ENCODE measurements at regions not wholly inside any gene's neighbourhood (a gene's known extent, or its start where the extent isn't known, plus 50 kb on each side); places are given as distances from the start of the nearest gene placed in this dataset.

- TF ChIP-seq POLR2A (IDR thresholded peaks at IDR 0.05), result no peak
- TF ChIP-seq, protein P1, sequence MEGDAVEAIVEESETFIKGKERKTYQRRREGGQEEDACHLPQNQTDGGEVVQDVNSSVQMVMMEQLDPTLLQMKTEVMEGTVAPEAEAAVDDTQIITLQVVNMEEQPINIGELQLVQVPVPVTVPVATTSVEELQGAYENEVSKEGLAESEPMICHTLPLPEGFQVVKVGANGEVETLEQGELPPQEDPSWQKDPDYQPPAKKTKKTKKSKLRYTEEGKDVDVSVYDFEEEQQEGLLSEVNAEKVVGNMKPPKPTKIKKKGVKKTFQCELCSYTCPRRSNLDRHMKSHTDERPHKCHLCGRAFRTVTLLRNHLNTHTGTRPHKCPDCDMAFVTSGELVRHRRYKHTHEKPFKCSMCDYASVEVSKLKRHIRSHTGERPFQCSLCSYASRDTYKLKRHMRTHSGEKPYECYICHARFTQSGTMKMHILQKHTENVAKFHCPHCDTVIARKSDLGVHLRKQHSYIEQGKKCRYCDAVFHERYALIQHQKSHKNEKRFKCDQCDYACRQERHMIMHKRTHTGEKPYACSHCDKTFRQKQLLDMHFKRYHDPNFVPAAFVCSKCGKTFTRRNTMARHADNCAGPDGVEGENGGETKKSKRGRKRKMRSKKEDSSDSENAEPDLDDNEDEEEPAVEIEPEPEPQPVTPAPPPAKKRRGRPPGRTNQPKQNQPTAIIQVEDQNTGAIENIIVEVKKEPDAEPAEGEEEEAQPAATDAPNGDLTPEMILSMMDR (IDR thresholded peaks at IDR 0.05), result no peak
- Histone ChIP-seq H3K9me3 (no peaks in the 10 kb centered on the region), H3K27me3 (no peaks in the 10 kb centered on the region), H3K4me1 (peaks cover 4 to 56% (median 24%) of the 10 kb centered on the region in 12 donors), H3K4me3 (no peak overlapping the region), H3K27ac (peak overlapping the region; percentile 51 to 95 (median 82)), H3K36me3 (no peaks in the 10 kb centered on the region)
- DNase-seq, result peak in 2 of 5 donors; percentile 37 to 39
- ATAC-seq, result peak in 3 of 4 donors; percentile 39 to 52 (median 43)
- WGBS, 4 donors, result 55 to 84% (median 66%) methylated on average over 9 of the region's 9 CpGs
- intact Hi-C loops (cut with DNase I), result loop anchor here in 5 of 10 donors (5.0 to 10.0 kb wide), 5 partner anchors 60 to 890 kb away; partner anchors contain the start of gene IRX3 (in 4 of the 5)
Observed at GRCh38 chr16:54484700-54485099, 198.1 kb upstream of the IRX3 start.

- Histone ChIP-seq H3K27me3 (no peaks in the 10 kb centered on the region), H3K4me3 (no peak overlapping the region), H3K27ac (peak overlapping the region; percentile 51 to 95 (median 82)), H3K9me3 (no peaks in the 10 kb centered on the region), H3K36me3 (no peaks in the 10 kb centered on the region), H3K4me1 (peaks cover 0 to 40% (median 16%) of the 10 kb centered on the region in 12 donors)
- no peak for TF ChIP-seq POLR2A (IDR thresholded peaks at IDR 0.05)
- TF ChIP-seq, protein P1 (IDR thresholded peaks at IDR 0.05), result no peak
- intact Hi-C loops (cut with DNase I), result loop anchor here in 5 of 10 donors (5.0 to 10.0 kb wide), 5 partner anchors 58 to 892 kb away; partner anchors contain the start of gene IRX3 (in 2 of the 5)
- peak in 4 of 5 donors; percentile 52 to 75 (median 64) for DNase-seq
- ATAC-seq, result peak; percentile 88 to 93 (median 90)
- whole genome bisulfite sequencing, 4 donors, result 36 to 43% (median 39%) methylated on average over 12 of the region's 12 CpGs
Observed at GRCh38 chr16:54482892-54483574, 196.4 kb upstream of the IRX3 start.

- intact Hi-C loops (cut with DNase I), result loop anchor here in 5 of 10 donors (5.0 to 10.0 kb wide), 5 partner anchors 56 to 894 kb away; partner anchors contain the start of gene IRX3 (in 2 of the 5)
- TF ChIP-seq, protein P1 (IDR thresholded peaks at IDR 0.05), result no peak
- no peak for TF ChIP-seq POLR2A (IDR thresholded peaks at IDR 0.05)
- H3K4me3 ChIP-seq, result no peak overlapping the region
- H3K9me3 ChIP-seq, result no peaks in the 10 kb centered on the region
- no peak for ATAC-seq
- DNase-seq, result no peak
- peaks cover 0 to 26% (median 12%) of the 10 kb centered on the region in 12 donors for H3K4me1 ChIP-seq
- no peak overlapping the region for H3K27ac ChIP-seq
- 69 to 72% (median 71%) methylated on average over 5 of the region's 5 CpGs for WGBS, 4 donors
- no peaks in the 10 kb centered on the region for H3K27me3 ChIP-seq
- H3K36me3 ChIP-seq, result no peaks in the 10 kb centered on the region
Observed at GRCh38 chr16:54480429-54480828, 193.8 kb upstream of the IRX3 start.

- no peak for ATAC-seq
- H3K4me1 ChIP-seq, result peaks cover 0 to 19% (median 9%) of the 10 kb centered on the region in 12 donors
- intact Hi-C loops (cut with DNase I), result no loop called here
- no peak overlapping the region for H3K4me3 ChIP-seq
- TF ChIP-seq, protein P1 (IDR thresholded peaks at IDR 0.05), result no peak
- no peak for TF ChIP-seq POLR2A (IDR thresholded peaks at IDR 0.05)
- no peak for DNase-seq
- H3K27me3 ChIP-seq, result no peaks in the 10 kb centered on the region
- no peak overlapping the region for H3K27ac ChIP-seq
- WGBS, 4 donors, result 90 to 95% (median 91%) methylated on average over 1 of the region's 1 CpG
- no peaks in the 10 kb centered on the region for H3K9me3 ChIP-seq
- no peaks in the 10 kb centered on the region for H3K36me3 ChIP-seq
Observed at GRCh38 chr16:54479546-54479945, 193.0 kb upstream of the IRX3 start.
